Tongue (tissue), 1 donor: ENCODE measurements at regions not wholly inside any gene's neighbourhood (a gene's known extent, or its start where the extent isn't known, plus 50 kb on each side); places are given as distances from the start of the nearest gene placed in this dataset.

Experiments
- DNase-seq: peaks from one replicate; pipeline ENCODE4 v3.0.0-alpha.2; 2015

GRCh38 chr7:68484731-68485130 is 1113.5 kb upstream of the AUTS2 start:
- no peak for DNase-seq

DNA sequence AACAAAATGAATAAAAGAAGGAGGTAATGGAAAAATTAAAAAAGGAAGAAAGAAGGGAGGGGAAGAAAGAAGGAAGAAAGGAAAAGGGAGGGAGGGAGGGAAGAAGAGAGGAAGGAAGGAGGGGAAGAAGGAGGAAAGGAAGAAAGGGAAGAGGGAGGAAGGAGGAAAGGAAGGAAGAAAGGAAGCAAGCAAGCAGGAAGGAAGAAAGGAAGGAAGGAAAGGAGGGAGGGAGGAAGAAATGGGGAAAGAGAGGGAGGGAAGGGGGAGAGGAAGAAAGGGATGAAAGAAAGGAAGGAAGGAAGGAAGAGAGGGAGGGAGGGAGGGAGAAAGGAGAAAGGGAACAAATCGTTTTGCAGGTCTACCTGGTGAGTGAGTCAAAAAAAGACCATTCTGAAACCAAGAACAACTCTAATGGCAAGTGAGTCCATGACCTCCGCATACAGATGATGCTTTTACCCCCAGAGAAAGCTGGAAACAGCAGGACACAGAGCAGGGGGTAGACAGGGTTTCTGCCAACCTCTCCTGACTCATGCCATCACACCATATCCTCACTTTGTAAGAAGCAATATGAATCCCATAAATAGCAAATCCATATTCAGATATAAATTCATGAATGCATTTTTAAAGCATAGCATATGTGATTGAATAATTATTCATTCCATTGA is 1112.9 kb upstream of the AUTS2 start:
- no peak for DNase-seq

DNA sequence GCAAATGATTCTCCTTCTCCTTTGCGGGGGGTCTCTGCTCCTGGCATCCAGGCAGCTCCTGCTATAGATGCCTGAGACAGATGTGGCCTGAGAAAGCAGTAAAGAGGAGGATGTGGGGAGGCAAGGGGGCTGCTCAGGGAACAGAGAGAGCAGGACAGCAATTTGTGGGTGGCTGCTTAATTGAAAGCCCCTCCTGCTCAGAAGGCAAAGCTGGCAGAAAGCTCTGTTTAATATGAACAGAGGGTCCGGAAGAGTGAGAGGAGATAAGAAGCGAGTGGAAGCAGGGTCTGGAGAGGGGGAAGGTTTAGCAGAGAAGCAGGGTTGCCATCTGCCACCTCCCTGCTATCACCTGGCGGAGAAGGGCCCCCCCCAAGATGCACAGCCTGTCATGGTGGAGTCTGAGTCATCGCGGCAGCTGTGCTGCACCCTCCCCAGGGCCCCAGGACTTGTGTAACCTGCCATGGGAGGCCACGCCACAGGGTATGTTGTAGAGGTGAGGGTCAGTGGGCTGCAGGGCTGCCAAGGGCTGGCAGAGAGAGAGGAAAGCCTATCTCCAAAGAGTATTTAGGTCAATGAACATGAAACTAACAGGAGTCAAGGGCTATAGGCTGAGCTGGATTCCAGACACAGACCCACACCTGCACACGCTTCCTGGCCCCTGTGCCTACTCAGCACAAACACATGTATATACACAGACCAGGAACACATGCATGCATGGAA is 1109.8 kb upstream of the AUTS2 start:
- no peak for DNase-seq

- no peak for DNase-seq
Measured at GRCh38 chr7:68491523-68492358, 1106.5 kb upstream of the AUTS2 start.

DNA sequence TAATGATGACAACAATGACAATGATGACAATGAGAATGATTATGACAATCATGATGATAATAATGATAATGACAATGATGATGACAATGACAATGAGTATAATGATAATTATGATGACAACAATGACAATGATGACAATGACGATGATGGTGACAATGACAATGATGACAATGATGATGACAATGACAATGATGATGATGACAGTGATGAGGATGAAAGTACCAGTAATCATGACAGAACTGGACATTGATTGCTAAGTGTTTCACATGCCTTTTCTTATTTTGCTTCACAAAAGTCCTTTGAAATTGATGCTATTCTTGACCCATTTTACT is 1106.0 kb upstream of the AUTS2 start:
- no peak for DNase-seq

- DNase-seq: no peak
Measured at GRCh38 chr7:68503400-68503799, 1094.9 kb upstream of the AUTS2 start.

- DNase-seq: peak; percentile 33
Measured at GRCh38 chr7:68504716-68505115, 1093.6 kb upstream of the AUTS2 start.

GRCh38 chr7:68505721-68506120 is 1092.6 kb upstream of the AUTS2 start:
- no peak for DNase-seq

- DNase-seq: no peak
Measured at GRCh38 chr7:68507668-68508067, 1090.6 kb upstream of the AUTS2 start.

GRCh38 chr7:68509054-68509453 is 1089.2 kb upstream of the AUTS2 start:
- DNase-seq: no peak

DNA sequence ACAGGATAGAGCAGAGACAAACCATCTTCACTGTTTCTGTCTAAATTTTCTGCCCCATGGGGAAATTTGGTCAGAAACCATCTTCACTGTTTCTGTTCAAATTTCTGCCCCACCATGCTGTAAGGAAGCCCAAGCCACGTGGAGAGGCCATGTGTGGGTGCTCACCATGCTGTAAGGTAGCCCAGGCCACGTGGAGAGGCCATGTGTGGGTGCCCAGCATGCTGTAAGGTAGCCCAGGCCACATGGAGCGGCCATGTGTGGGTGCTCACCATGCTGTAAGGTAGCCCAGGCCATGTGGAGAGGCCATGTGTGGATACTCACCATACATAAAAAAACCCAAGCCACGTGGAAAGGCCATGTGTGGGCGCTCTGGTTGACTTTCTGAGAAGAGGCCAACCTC is 1088.7 kb upstream of the AUTS2 start:
- DNase-seq: no peak

DNA sequence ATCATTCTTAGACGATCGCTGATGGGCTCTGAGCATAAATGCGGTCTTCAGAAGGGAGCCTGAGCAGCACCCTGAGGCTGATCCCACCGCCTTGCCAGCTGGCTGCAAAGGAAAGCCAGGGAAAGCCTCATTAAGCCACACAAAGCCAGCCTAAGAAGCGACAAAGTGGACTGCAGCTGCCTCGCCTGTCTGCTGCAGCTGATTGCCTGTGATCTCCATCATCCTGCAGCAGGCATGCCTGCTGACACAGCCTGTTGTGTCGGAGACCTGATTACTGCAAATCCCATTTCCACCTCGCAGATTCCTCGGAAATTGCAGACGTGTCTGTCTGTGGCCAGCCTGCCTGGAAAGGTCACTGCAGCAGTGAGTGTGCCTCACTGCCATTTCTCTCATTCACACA is 1087.0 kb upstream of the AUTS2 start:
- DNase-seq: peak; percentile 84

DNA sequence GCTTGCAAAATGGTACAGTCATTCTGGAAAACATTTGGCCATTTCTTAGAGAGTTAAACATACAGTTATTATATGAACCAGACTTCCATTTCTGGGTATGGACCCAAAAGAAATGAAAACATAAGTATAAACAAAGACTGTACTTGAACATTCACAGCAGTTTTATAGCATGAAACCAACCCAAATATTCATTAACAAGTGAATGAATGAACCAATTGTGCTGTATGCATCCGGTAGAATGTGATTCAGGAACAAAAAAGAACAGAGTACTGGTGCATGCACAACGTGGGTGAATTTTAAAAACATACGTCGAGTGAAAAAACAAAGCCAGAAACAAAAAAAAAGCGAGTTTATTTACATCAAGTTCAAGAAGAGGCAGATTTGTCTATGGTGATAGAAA is 1085.8 kb upstream of the AUTS2 start:
- no peak for DNase-seq

DNA sequence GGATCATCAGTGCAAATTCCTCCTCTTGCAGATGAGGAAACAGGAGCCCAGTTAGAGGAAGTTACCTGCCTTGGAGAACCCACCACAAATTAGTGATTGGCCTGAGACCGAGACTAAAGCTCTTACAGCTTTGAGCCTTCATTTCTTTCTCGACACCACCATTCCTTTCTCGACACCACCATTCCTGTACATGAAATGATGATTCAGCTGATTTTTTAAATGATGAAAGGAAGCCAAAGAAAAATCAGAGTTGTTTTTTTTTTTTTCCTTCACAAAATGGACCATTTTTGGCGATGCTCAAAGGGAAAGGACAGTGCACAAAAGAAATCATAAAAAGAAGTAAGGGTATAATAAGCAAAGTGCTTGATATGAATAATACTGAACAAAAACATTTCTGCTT is 1080.2 kb upstream of the AUTS2 start:
- DNase-seq: no peak

- DNase-seq: no peak
Measured at GRCh38 chr7:68524126-68524525, 1074.1 kb upstream of the AUTS2 start.

DNA sequence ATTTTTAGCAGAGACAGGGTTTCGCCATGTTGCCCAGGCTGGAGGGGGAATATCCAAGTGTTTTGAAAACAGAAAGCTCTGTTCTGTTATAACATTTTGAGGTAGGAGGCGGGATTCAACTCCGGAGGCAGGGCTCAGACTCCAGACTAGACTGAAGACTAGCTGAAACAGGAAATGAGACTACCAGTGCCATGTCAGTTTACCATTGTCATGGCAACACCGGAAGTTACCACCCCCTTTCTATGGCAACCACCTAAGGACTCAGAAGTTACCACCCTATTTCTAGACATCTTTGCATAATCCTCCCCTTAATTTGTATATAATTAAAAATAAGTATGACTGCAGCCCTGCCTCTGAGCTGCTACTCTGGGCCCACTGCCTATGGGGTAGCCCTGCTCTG is 1069.1 kb upstream of the AUTS2 start:
- no peak for DNase-seq

- no peak for DNase-seq
Measured at GRCh38 chr7:68535266-68535665, 1063.0 kb upstream of the AUTS2 start.

GRCh38 chr7:68537051-68537773 is 1061.1 kb upstream of the AUTS2 start:
- no peak for DNase-seq

DNA sequence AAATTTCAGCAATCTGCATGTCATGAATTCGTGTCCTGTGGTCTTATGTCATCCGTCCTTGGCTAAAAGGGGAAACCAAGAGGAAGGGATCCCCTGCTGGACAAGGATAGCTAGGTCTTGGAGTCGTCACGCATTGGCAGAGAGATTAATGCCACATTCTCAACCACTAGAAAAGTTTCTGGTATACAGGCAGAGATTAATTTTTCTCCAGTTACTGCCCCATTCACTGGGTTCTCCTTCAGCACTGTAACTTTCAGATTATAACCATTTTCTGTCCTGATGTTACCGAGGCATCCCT is 1060.6 kb upstream of the AUTS2 start:
- no peak for DNase-seq

GRCh38 chr7:68542831-68543230 is 1055.4 kb upstream of the AUTS2 start:
- DNase-seq: peak; percentile 36

GRCh38 chr7:68544851-68545250 is 1053.4 kb upstream of the AUTS2 start:
- DNase-seq: no peak

GRCh38 chr7:68547181-68547580 is 1051.1 kb upstream of the AUTS2 start:
- DNase-seq: no peak

DNA sequence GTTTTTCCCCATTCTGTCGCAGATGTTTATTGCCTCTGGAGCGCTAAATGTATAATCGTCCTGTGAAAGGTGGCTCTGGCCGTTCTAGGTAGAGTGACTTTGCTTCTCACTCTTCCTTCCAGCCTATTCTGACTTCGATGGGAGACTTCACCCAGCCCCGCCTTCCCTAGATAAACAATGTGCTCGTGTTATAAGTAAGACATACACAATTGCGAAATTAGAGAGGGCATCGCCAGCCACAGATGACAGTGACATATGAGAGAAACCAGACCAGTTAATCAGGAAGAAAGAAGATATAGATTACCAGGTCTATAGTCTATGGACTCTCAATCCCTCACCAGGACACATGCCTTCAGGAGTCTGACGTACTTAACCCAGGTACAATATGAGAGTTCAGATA is 1050.5 kb upstream of the AUTS2 start:
- DNase-seq: peak; percentile 8
